Prostate gland (tissue), 2 donors: ENCODE measurements at regions not wholly inside any gene's neighbourhood (a gene's known extent, or its start where the extent isn't known, plus 50 kb on each side); places are given as distances from the start of the nearest gene placed in this dataset.

Experiments
- DNase-seq: peaks from one replicate; pipeline ENCODE4 v3.0.0-alpha.2; 2019; ENCODE audit warnings: low spot score
- H3K27ac ChIP-seq, 2 donors: fragments of 200-600 bp; sonication (generic); 2 replicates each; pipeline ENCODE4 v1.5.1; 2017 to 2019
- H3K27me3 ChIP-seq: fragments of 200-600 bp; sonication (generic); replicated peaks from 2 replicates; pipeline ENCODE4 v1.5.1; 2019; ENCODE audit not compliant: insufficient read depth
- H3K36me3 ChIP-seq, 2 donors: fragments of 200-600 bp; sonication (generic); 1 replicate in 1 of 2; 2 replicates in 1 of 2; pipeline versions ENCODE4 v1.5.1 to v1.8.1; 2017 to 2019
- H3K4me1 ChIP-seq: fragments of 200-600 bp; sonication (generic); replicated peaks from 2 replicates; pipeline ENCODE4 v1.5.1; 2019
- H3K4me3 ChIP-seq, 2 donors: fragments of 200-600 bp; sonication (generic); 2 replicates each; pipeline ENCODE4 v1.5.1; 2017 to 2019
- H3K9me3 ChIP-seq: fragments of 200-600 bp; sonication (generic); 2 replicates; pipeline ENCODE4 v1.5.1; 2017
- POLR2A ChIP-seq: fragments of 450-650 bp; IDR thresholded peaks from one replicate; pipeline ENCODE4 v1.6.1; 2016; ENCODE audit warnings: antibody characterized with exemption, mild to moderate bottlenecking
- POLR2AphosphoS5 ChIP-seq: sonication (generic); formaldehyde crosslinking; IDR thresholded peaks from one replicate; pipeline ENCODE4 v1.6.1; 2017; ENCODE audit warnings: antibody characterized with exemption
- WGBS: methylation state at CpG from one replicate; pipeline ENCODE4 v1.1.5; 2018; 5-methylcytosine and 5-hydroxymethylcytosine counted together
- intact Hi-C: fragments of 100-400 bp; cut with DNase I; formaldehyde crosslinking; loops from one replicate; pipeline ENCODE4 v1.14.2; 2022
- TF ChIP-seq, protein P1 (sequence below), 4 experiments: fragments of 200-600 bp in 2 of 4; fragments of 450-650 bp in 2 of 4; sonication (generic) in 2 of 4; IDR thresholded peaks; 1 replicate in 3 of 4; 2 replicates in 1 of 4; pipeline ENCODE4 v1.5.1; 2016 to 2019; ENCODE audit warnings: antibody characterized with exemption in 4 of 4, mild to moderate bottlenecking in 2 of 4, moderate library complexity in 2 of 4

- WGBS: 83% methylated on average over 2 of the region's 2 CpGs
- TF ChIP-seq POLR2AphosphoS5: no peak
- H3K4me3 ChIP-seq: no peak overlapping the region
These were observed 1301.7 kb upstream of the IGFBP7 start for GRCh38 chr4:58411904-58412303.

GRCh38 chr4:58406762-58407161, 1296.6 kb upstream of the IGFBP7 start:
- H3K4me1 ChIP-seq: no peaks in the 10 kb centered on the region
- no peaks in the 10 kb centered on the region for H3K27me3 ChIP-seq
- no peak overlapping the region for H3K4me3 ChIP-seq
- no peaks in the 10 kb centered on the region for H3K36me3 ChIP-seq
- intact Hi-C loops: no loop called here
- no peak overlapping the region for H3K27ac ChIP-seq
- H3K9me3 ChIP-seq: no peaks in the 10 kb centered on the region
- no peak for TF ChIP-seq POLR2A
- TF ChIP-seq, protein P1, sequence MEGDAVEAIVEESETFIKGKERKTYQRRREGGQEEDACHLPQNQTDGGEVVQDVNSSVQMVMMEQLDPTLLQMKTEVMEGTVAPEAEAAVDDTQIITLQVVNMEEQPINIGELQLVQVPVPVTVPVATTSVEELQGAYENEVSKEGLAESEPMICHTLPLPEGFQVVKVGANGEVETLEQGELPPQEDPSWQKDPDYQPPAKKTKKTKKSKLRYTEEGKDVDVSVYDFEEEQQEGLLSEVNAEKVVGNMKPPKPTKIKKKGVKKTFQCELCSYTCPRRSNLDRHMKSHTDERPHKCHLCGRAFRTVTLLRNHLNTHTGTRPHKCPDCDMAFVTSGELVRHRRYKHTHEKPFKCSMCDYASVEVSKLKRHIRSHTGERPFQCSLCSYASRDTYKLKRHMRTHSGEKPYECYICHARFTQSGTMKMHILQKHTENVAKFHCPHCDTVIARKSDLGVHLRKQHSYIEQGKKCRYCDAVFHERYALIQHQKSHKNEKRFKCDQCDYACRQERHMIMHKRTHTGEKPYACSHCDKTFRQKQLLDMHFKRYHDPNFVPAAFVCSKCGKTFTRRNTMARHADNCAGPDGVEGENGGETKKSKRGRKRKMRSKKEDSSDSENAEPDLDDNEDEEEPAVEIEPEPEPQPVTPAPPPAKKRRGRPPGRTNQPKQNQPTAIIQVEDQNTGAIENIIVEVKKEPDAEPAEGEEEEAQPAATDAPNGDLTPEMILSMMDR (IDR thresholded peaks at IDR 0.05): no peak
- TF ChIP-seq POLR2AphosphoS5: no peak
- no peak for DNase-seq
- WGBS: 72% methylated on average over 2 of the region's 2 CpGs

More at GRCh38 chr4:58411904-58412303, 1301.7 kb upstream of the IGFBP7 start:
- intact Hi-C loops: no loop called here
- Histone ChIP-seq H3K4me1 (no peaks in the 10 kb centered on the region), H3K27me3 (no peaks in the 10 kb centered on the region), H3K36me3 (no peaks in the 10 kb centered on the region), H3K9me3 (no peaks in the 10 kb centered on the region), H3K27ac (no peak overlapping the region)
- DNase-seq: no peak

- no peak overlapping the region for H3K27ac ChIP-seq
- no peak for DNase-seq
- no peaks in the 10 kb centered on the region for H3K36me3 ChIP-seq
- intact Hi-C loops: no loop called here
- TF ChIP-seq POLR2A (no peak), POLR2AphosphoS5 (no peak)
- TF ChIP-seq, protein P1 (IDR thresholded peaks at IDR 0.05): no peak
- no peak overlapping the region for H3K4me3 ChIP-seq
- no peaks in the 10 kb centered on the region for H3K4me1 ChIP-seq
- no peaks in the 10 kb centered on the region for H3K9me3 ChIP-seq
- H3K27me3 ChIP-seq: no peaks in the 10 kb centered on the region
These were observed 1258.0 kb upstream of the IGFBP7 start for GRCh38 chr4:58368221-58368620.

DNA sequence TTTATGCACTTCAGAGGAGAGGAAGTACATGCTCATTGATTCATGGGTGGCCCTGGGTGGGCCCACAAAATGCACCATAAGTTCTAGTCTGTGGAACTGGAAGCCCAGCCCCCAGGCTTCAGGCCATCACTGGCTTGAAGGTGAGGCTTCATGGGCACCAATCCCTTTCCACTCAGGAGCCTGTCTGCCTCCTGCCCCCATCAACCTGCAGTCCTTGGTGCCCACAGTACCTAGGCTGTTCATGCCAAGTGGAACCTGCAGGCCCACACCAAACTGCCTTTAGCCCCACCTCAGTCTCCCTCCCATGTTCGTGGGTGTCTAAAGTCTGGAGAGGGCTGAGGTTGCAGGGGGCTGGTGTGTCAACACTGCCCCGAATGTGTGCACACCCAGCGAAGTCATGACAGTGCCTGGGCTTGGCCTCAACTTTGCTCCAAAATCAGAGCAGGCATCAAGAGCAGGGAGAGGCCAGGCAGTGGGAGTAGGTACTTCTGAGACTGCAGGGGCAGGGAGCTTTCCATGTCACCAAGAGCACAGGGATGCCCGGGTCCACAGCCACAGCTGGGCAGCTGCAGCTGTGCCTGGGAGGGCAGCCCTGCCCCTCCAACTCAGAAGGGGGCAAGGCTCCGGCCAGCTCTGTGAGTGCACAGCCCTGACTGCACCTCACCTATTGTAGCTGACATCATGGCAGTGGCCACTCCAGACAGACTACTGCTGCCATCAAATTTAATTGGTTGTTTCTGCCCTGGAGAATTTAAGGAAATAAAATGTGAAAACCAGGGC, 1250.4 kb upstream of the IGFBP7 start:
- intact Hi-C loops: no loop called here
- Histone ChIP-seq H3K27me3 (no peaks in the 10 kb centered on the region), H3K36me3 (no peaks in the 10 kb centered on the region), H3K4me1 (no peaks in the 10 kb centered on the region), H3K9me3 (no peaks in the 10 kb centered on the region), H3K27ac (no peak overlapping the region), H3K4me3 (no peak overlapping the region)
- TF ChIP-seq, protein P1 (IDR thresholded peaks at IDR 0.05): no peak
- no peak for TF ChIP-seq POLR2A
- WGBS: 76% methylated on average over 4 of the region's 5 CpGs
- DNase-seq: no peak

DNA sequence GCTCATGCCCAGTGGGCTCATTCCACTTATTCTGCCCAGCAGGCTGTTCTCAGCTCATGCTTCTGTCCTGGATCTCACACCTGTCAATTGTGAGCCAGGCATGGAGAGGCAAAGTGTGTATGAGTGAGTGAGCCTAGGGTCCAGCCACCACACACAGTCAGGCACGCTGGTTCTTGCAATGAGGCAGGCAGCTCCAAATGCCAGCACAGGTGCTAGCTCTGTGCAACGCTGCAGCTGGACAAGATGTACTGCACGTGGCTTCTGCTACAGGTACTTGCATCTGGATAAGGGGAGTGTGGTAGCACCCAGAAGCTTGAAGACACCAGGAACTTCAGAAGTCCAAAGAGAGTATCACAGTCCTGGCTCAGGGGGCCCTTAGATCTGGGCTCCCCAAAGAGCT, 1249.4 kb upstream of the IGFBP7 start:
- DNase-seq: no peak
- Histone ChIP-seq H3K27me3 (no peaks in the 10 kb centered on the region), H3K4me3 (no peak overlapping the region), H3K36me3 (no peaks in the 10 kb centered on the region), H3K4me1 (no peaks in the 10 kb centered on the region), H3K9me3 (no peaks in the 10 kb centered on the region), H3K27ac (no peak overlapping the region)
- WGBS: 96% methylated on average over 3 of the region's 3 CpGs
- TF ChIP-seq, protein P1 (IDR thresholded peaks at IDR 0.05): no peak
- TF ChIP-seq POLR2AphosphoS5 (no peak), POLR2A (no peak)
- intact Hi-C loops: no loop called here
